Mucosa of rectum (tissue), 2 donors: ENCODE measurements at regions not wholly inside any gene's neighbourhood (a gene's known extent, or its start where the extent isn't known, plus 50 kb on each side); places are given as distances from the start of the nearest gene placed in this dataset.

Experiments
- H3K27ac ChIP-seq, 2 donors: one replicate each; pipeline ENCODE4 v1.7.0; 2013; ENCODE audit warnings: inconsistent platforms in 2 of 2, low read depth in 2 of 2, low read length in 2 of 2
- H3K27me3 ChIP-seq, 2 donors: one replicate each; pipeline ENCODE4 v1.7.0; 2013; ENCODE audit warnings: low read length in 2 of 2; ENCODE audit not compliant: control insufficient read depth in 2 of 2, insufficient read depth in 2 of 2
- H3K36me3 ChIP-seq, 2 donors: one replicate each; pipeline ENCODE4 v1.7.0; 2013; ENCODE audit warnings: low read length in 2 of 2; ENCODE audit not compliant: control insufficient read depth in 2 of 2, insufficient read depth in 2 of 2
- H3K4me1 ChIP-seq, 2 donors: one replicate each; pipeline ENCODE4 v1.7.0; 2013; ENCODE audit warnings: low read length in 2 of 2, mild to moderate bottlenecking in 1 of 2; ENCODE audit not compliant: control insufficient read depth in 2 of 2, insufficient read depth in 2 of 2
- H3K4me3 ChIP-seq, 2 donors: one replicate each; pipeline ENCODE4 v1.7.0; 2013; ENCODE audit warnings: low read length in 2 of 2
- H3K9ac ChIP-seq, 2 donors: one replicate each; pipeline ENCODE4 v1.7.0; 2013; ENCODE audit warnings: low read length in 2 of 2, low read depth in 1 of 2, mild to moderate bottlenecking in 1 of 2
- H3K9me3 ChIP-seq, 2 donors: one replicate each; pipeline ENCODE4 v1.7.0; 2013; ENCODE audit warnings: low read length in 2 of 2; ENCODE audit not compliant: control insufficient read depth in 2 of 2
- donor health status: healthy.
- donor health status: Normal muscosa, but diverticular disease.

- Histone ChIP-seq H3K27me3 (no peaks in the 10 kb centered on the region), H3K36me3 (no peaks in the 10 kb centered on the region), H3K4me1 (peaks cover 0 to 6% of the 10 kb centered on the region in 2 donors), H3K9me3 (no peaks in the 10 kb centered on the region), H3K27ac (no peak overlapping the region), H3K4me3 (no peak overlapping the region), H3K9ac (no peak overlapping the region)
These were observed 85.9 kb upstream of the GADD45A start for GRCh38 chr1:67599085-67599484.

GRCh38 chr1:67601539-67601938, 83.5 kb upstream of the GADD45A start:
- H3K9me3 ChIP-seq: no peaks in the 10 kb centered on the region
- H3K27ac ChIP-seq: no peak overlapping the region
- H3K27me3 ChIP-seq: no peaks in the 10 kb centered on the region
- H3K9ac ChIP-seq: no peak overlapping the region
- H3K4me1 ChIP-seq: peaks cover 0 to 6% of the 10 kb centered on the region in 2 donors
- no peaks in the 10 kb centered on the region for H3K36me3 ChIP-seq
- no peak overlapping the region for H3K4me3 ChIP-seq

GRCh38 chr1:67601955-67602354, 83.0 kb upstream of the GADD45A start:
- H3K36me3 ChIP-seq: no peaks in the 10 kb centered on the region
- peaks cover 0 to 6% of the 10 kb centered on the region in 2 donors for H3K4me1 ChIP-seq
- H3K9ac ChIP-seq: no peak overlapping the region
- H3K27ac ChIP-seq: no peak overlapping the region
- H3K27me3 ChIP-seq: no peaks in the 10 kb centered on the region
- H3K4me3 ChIP-seq: no peak overlapping the region
- no peaks in the 10 kb centered on the region for H3K9me3 ChIP-seq

- Histone ChIP-seq H3K36me3 (no peaks in the 10 kb centered on the region), H3K9ac (no peak overlapping the region), H3K4me3 (no peak overlapping the region), H3K4me1 (no peaks in the 10 kb centered on the region), H3K27me3 (no peaks in the 10 kb centered on the region), H3K9me3 (no peaks in the 10 kb centered on the region), H3K27ac (no peak overlapping the region)
These were observed 80.2 kb upstream of the GADD45A start for GRCh38 chr1:67604778-67605177.

- Histone ChIP-seq H3K9me3 (no peaks in the 10 kb centered on the region), H3K9ac (no peak overlapping the region), H3K4me3 (no peak overlapping the region), H3K27ac (no peak overlapping the region), H3K27me3 (no peaks in the 10 kb centered on the region), H3K36me3 (no peaks in the 10 kb centered on the region), H3K4me1 (no peaks in the 10 kb centered on the region)
These were observed 79.7 kb upstream of the GADD45A start for GRCh38 chr1:67605209-67605780.

GRCh38 chr1:67607286-67607685, 77.7 kb upstream of the GADD45A start:
- H3K27ac ChIP-seq: no peak overlapping the region
- H3K4me3 ChIP-seq: no peak overlapping the region
- H3K27me3 ChIP-seq: no peaks in the 10 kb centered on the region
- no peaks in the 10 kb centered on the region for H3K9me3 ChIP-seq
- H3K4me1 ChIP-seq: no peaks in the 10 kb centered on the region
- H3K36me3 ChIP-seq: no peaks in the 10 kb centered on the region
- no peak overlapping the region for H3K9ac ChIP-seq

GRCh38 chr1:67607699-67608098, 77.3 kb upstream of the GADD45A start:
- Histone ChIP-seq H3K4me3 (no peak overlapping the region), H3K27ac (no peak overlapping the region), H3K27me3 (no peaks in the 10 kb centered on the region), H3K36me3 (no peaks in the 10 kb centered on the region), H3K9me3 (no peaks in the 10 kb centered on the region), H3K4me1 (no peaks in the 10 kb centered on the region), H3K9ac (no peak overlapping the region)

GRCh38 chr1:67608661-67609576, 76.1 kb upstream of the GADD45A start:
- Histone ChIP-seq H3K9ac (no peak overlapping the region), H3K9me3 (no peaks in the 10 kb centered on the region), H3K4me1 (no peaks in the 10 kb centered on the region), H3K27me3 (no peaks in the 10 kb centered on the region), H3K4me3 (no peak overlapping the region), H3K27ac (no peak overlapping the region), H3K36me3 (no peaks in the 10 kb centered on the region)

- Histone ChIP-seq H3K4me3 (no peak overlapping the region), H3K9ac (no peak overlapping the region), H3K4me1 (no peaks in the 10 kb centered on the region), H3K9me3 (no peaks in the 10 kb centered on the region), H3K27me3 (no peaks in the 10 kb centered on the region), H3K27ac (no peak overlapping the region), H3K36me3 (no peaks in the 10 kb centered on the region)
These were observed 75.2 kb upstream of the GADD45A start for GRCh38 chr1:67609577-67610341.

GRCh38 chr1:67610450-67610849, 74.6 kb upstream of the GADD45A start:
- Histone ChIP-seq H3K4me1 (no peaks in the 10 kb centered on the region), H3K36me3 (no peaks in the 10 kb centered on the region), H3K9me3 (no peaks in the 10 kb centered on the region), H3K27me3 (no peaks in the 10 kb centered on the region), H3K9ac (no peak overlapping the region), H3K4me3 (no peak overlapping the region), H3K27ac (no peak overlapping the region)
